H9 (cell line): ENCODE measurements at regions not wholly inside any gene's neighbourhood (a gene's known extent, or its start where the extent isn't known, plus 50 kb on each side); places are given as distances from the start of the nearest gene placed in this dataset.
A peak's percentile ranks its signal among the peaks of the same experiment; 100 is the strongest.

ENCODE experiments used
- DNase-seq: peaks from one replicate; pipeline ENCODE4 v3.0.0-alpha.2; 2017
- H2AFZ ChIP-seq: one replicate; pipeline ENCODE4 v1.6.1; 2013; ENCODE audit warnings: mild to moderate bottlenecking, low read length, control low read depth, moderate library complexity
- H2AK5ac ChIP-seq: 2 replicates; pipeline ENCODE4 v1.6.1; 2013; ENCODE audit warnings: low read length, control low read depth, mixed read lengths; ENCODE audit not compliant: insufficient read length
- H2BK120ac ChIP-seq: one replicate; pipeline ENCODE4 v1.6.1; 2013; ENCODE audit warnings: low read depth, mild to moderate bottlenecking, low read length, control low read depth, inconsistent platforms; ENCODE audit not compliant: poor library complexity, severe bottlenecking
- H2BK12ac ChIP-seq: 2 replicates; pipeline ENCODE4 v1.6.1; 2013; ENCODE audit warnings: low read length, control low read depth, mixed read lengths, low read depth; ENCODE audit not compliant: insufficient read length
- H2BK15ac ChIP-seq: 2 replicates; pipeline ENCODE4 v1.6.1; 2013; ENCODE audit warnings: low read depth, low read length, control low read depth
- H2BK20ac ChIP-seq: one replicate; pipeline ENCODE4 v1.6.1; 2013; ENCODE audit warnings: low read depth, mild to moderate bottlenecking, low read length, control low read depth, inconsistent platforms; ENCODE audit not compliant: poor library complexity, severe bottlenecking
- H2BK5ac ChIP-seq: 2 replicates; pipeline ENCODE4 v1.6.1; 2013; ENCODE audit warnings: low read length, control low read depth, mixed read lengths; ENCODE audit not compliant: insufficient read length
- H3K14ac ChIP-seq: 2 replicates; pipeline ENCODE4 v1.6.1; 2013; ENCODE audit warnings: low read length, control low read depth; ENCODE audit not compliant: insufficient read depth
- H3K18ac ChIP-seq: 2 replicates; pipeline ENCODE4 v1.6.1; 2013; ENCODE audit warnings: low read depth, mild to moderate bottlenecking, mixed read lengths, low read length, control low read depth; ENCODE audit not compliant: insufficient read length
- H3K23ac ChIP-seq: 2 replicates; pipeline ENCODE4 v1.6.1; 2013; ENCODE audit warnings: low read length, control low read depth, mixed read lengths, low read depth; ENCODE audit not compliant: insufficient read length
- H3K23me2 ChIP-seq: 2 replicates; pipeline ENCODE4 v1.6.1; 2013; ENCODE audit warnings: low read depth, mild to moderate bottlenecking, mixed read lengths, low read length, control low read depth; ENCODE audit not compliant: insufficient read length, poor library complexity, severe bottlenecking
- H3K27ac ChIP-seq: 2 replicates; pipeline ENCODE4 v1.5.1; 2013; ENCODE audit warnings: low read length, control low read depth, mixed read lengths, low read depth; ENCODE audit not compliant: insufficient read length
- H3K27me3 ChIP-seq: 2 replicates; pipeline ENCODE4 v1.6.1; 2013; ENCODE audit warnings: low read length, control low read depth, inconsistent platforms; ENCODE audit not compliant: insufficient read depth
- H3K4ac ChIP-seq: 2 replicates; pipeline ENCODE4 v1.6.1; 2013; ENCODE audit warnings: low read depth, mild to moderate bottlenecking, control low read depth, inconsistent platforms, low read length, moderate library complexity
- H3K4me1 ChIP-seq: 2 replicates; pipeline ENCODE4 v1.6.1; 2013; ENCODE audit warnings: low read length, control low read depth, inconsistent platforms; ENCODE audit not compliant: insufficient read depth
- H3K4me2 ChIP-seq: 2 replicates; pipeline ENCODE4 v1.6.1; 2013; ENCODE audit warnings: low read length, control low read depth, mixed read lengths; ENCODE audit not compliant: insufficient read length, insufficient read depth
- H3K56ac ChIP-seq: 2 replicates; pipeline ENCODE4 v1.6.1; 2013; ENCODE audit warnings: low read depth, mild to moderate bottlenecking, mixed read lengths, low read length, control low read depth; ENCODE audit not compliant: insufficient read length
- H3K79me1 ChIP-seq: 2 replicates; pipeline ENCODE4 v1.6.1; 2013; ENCODE audit warnings: low read depth, mild to moderate bottlenecking, moderate library complexity, low read length, control low read depth, inconsistent platforms; ENCODE audit not compliant: insufficient read depth, poor library complexity, severe bottlenecking
- H3K79me2 ChIP-seq: 2 replicates; pipeline ENCODE4 v1.6.1; 2013; ENCODE audit warnings: low read length, control low read depth, inconsistent platforms; ENCODE audit not compliant: insufficient read depth
- H3K9ac ChIP-seq: 2 replicates; pipeline ENCODE4 v1.6.1; 2013; ENCODE audit warnings: low read length, control low read depth, mixed read lengths; ENCODE audit not compliant: insufficient read length; ENCODE audit errors: extremely low read depth
- H3K9me3 ChIP-seq: one replicate; pipeline ENCODE4 v1.6.1; 2013; ENCODE audit warnings: low read depth, low read length, inconsistent platforms; ENCODE audit not compliant: control insufficient read depth
- H3T11ph ChIP-seq: one replicate; pipeline ENCODE4 v1.6.1; 2013; ENCODE audit warnings: mild to moderate bottlenecking, low read length, control low read depth, inconsistent platforms
- H4K20me1 ChIP-seq: one replicate; pipeline ENCODE4 v1.6.1; 2013; ENCODE audit not compliant: control insufficient read depth, insufficient read length, insufficient read depth
- H4K5ac ChIP-seq: 2 replicates; pipeline ENCODE4 v1.6.1; 2013; ENCODE audit warnings: low read depth, mild to moderate bottlenecking, mixed read lengths, low read length, control low read depth; ENCODE audit not compliant: insufficient read length
- H4K8ac ChIP-seq: replicated peaks from 2 replicates; pipeline ENCODE4 v1.6.1; 2013; ENCODE audit warnings: low read length, control low read depth, mixed read lengths, low read depth; ENCODE audit not compliant: insufficient read length
- H4K91ac ChIP-seq: 2 replicates; pipeline ENCODE4 v1.6.1; 2013; ENCODE audit warnings: low read depth, mild to moderate bottlenecking, moderate library complexity, mixed read lengths, low read length, control low read depth; ENCODE audit not compliant: insufficient read length
- H3K27ac Mint-ChIP-seq, 3 experiments: 2 replicates in 2 of 3; 3 replicates in 1 of 3; pipeline ENCODE4 v1.8.0; 2020 to 2021; ENCODE audit warnings: mixed read lengths in 3 of 3, mild to moderate bottlenecking in 1 of 3, moderate library complexity in 1 of 3
- H3K27me3 Mint-ChIP-seq: 2 replicates; pipeline ENCODE4 v1.8.0; 2021; ENCODE audit warnings: low read depth, mild to moderate bottlenecking, moderate library complexity, mixed read lengths
- H3K36me3 Mint-ChIP-seq, 3 experiments: 2 replicates in 2 of 3; 3 replicates in 1 of 3; pipeline ENCODE4 v1.8.0; 2020 to 2021; ENCODE audit warnings: low read depth in 3 of 3, mixed read lengths in 3 of 3; ENCODE audit not compliant: insufficient read depth in 1 of 3
- H3K4me1 Mint-ChIP-seq, 2 experiments: 2 replicates each; pipeline ENCODE4 v1.8.0; 2020; ENCODE audit warnings: mixed read lengths in 2 of 2
- H3K4me3 Mint-ChIP-seq, 2 experiments: 2 replicates in 1 of 2; 3 replicates in 1 of 2; pipeline ENCODE4 v1.8.0; 2020 to 2021; ENCODE audit warnings: mild to moderate bottlenecking in 2 of 2, mixed read lengths in 2 of 2, moderate library complexity in 1 of 2
- H3K9me3 Mint-ChIP-seq, 2 experiments: 2 replicates in 1 of 2; 3 replicates in 1 of 2; pipeline ENCODE4 v1.8.0; 2020; ENCODE audit warnings: mild to moderate bottlenecking in 2 of 2, mixed read lengths in 2 of 2, moderate library complexity in 1 of 2
- WGBS: extraction: QIAGEN DNeasy Blood & Tissue Kit; methylation state at CpG from one replicate; pipeline ENCODE4 v1.1.7; 2013; ENCODE audit warnings: missing lambda C conversion rate, low lambda C conversion rate, mixed read lengths; ENCODE audit not compliant: insufficient read length; ENCODE audit errors: extremely low coverage; 5-methylcytosine and 5-hydroxymethylcytosine counted together
- TF ChIP-seq, protein P1 (sequence below): fragments of 200-600 bp; sonication (generic); conservative IDR thresholded peaks from 3 replicates; pipeline ENCODE4 v1.8.0; 2021; ENCODE audit warnings: antibody characterized with exemption, mild to moderate bottlenecking

DNA sequence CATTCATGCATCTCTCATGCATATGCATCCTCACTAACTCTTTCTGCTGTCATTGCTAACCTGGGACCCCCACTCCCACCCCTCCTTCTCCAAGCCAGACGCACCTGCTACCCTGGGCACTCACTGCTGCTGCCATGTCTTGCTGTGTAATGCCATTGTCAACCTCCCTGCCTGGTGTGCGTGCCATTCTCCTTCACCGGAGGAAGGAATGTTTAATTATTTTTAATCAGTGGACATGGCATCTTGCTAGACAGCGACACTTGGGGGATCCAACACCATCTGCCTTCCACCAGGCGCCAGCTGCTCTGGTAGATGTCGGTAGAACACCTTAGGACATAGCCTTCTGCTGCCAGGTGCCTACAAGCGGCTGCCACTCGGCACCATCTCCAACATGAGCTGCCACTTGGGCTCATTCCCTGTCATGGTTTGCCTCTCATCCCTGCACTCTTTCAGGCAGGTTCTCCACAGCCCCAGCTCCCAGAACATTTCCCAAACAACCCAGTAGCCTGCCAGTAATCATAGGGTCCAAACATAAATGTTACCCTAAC lies 306.9 kb downstream of the TTLL7 start:
- Mint-ChIP-seq H3K4me3 (peak overlapping the region; percentile 55 to 75), H3K36me3 (peaks cover 11 to 21% (median 16%) of the 10 kb centered on the region in 3 experiments; a peak in 6 of 7 replicates), H3K27ac (peak overlapping the region; percentile 93 to 99 (median 99)), H3K27me3 (peaks cover 2% of the 10 kb centered on the region), H3K4me1 (peaks cover 64 to 66% of the 10 kb centered on the region in 2 experiments), H3K9me3 (peaks cover 17 to 22% of the 10 kb centered on the region in 2 experiments)
- no peak overlapping the region for H3K18ac ChIP-seq
- H2BK120ac ChIP-seq = no peak overlapping the region
- no peak overlapping the region for H3K23ac ChIP-seq
- H3K56ac ChIP-seq = no peak overlapping the region
- peak overlapping the region; percentile 45 for H3K4me2 ChIP-seq
- H3K4me1 ChIP-seq = peaks cover 17% of the 10 kb centered on the region
- H2BK15ac ChIP-seq = no peak overlapping the region
- no peak overlapping the region for H3T11ph ChIP-seq
- H3K9ac ChIP-seq = no peak overlapping the region
- no peaks in the 10 kb centered on the region for H3K9me3 ChIP-seq
- no peak overlapping the region for H4K8ac ChIP-seq
- no peaks in the 10 kb centered on the region for H3K23me2 ChIP-seq
- H4K91ac ChIP-seq = no peak overlapping the region
- no peaks in the 10 kb centered on the region for H4K20me1 ChIP-seq
- H2AFZ ChIP-seq = no peak overlapping the region
- H3K4ac ChIP-seq = no peak overlapping the region
- no peak overlapping the region for H3K14ac ChIP-seq
- no peak overlapping the region for H2BK20ac ChIP-seq
- no peak overlapping the region for H2BK5ac ChIP-seq
- peak overlapping the region; percentile 75 for H3K27ac ChIP-seq
- no peak for DNase-seq
- no peak overlapping the region for H4K5ac ChIP-seq
- H3K79me1 ChIP-seq = no peaks in the 10 kb centered on the region
- no peak overlapping the region for H2BK12ac ChIP-seq
- H3K79me2 ChIP-seq = no peaks in the 10 kb centered on the region
- WGBS = no CpG with 5 or more reads among the region's 8 CpGs
- no peak overlapping the region for H2AK5ac ChIP-seq
- no peaks in the 10 kb centered on the region for H3K27me3 ChIP-seq
- TF ChIP-seq, protein P1, sequence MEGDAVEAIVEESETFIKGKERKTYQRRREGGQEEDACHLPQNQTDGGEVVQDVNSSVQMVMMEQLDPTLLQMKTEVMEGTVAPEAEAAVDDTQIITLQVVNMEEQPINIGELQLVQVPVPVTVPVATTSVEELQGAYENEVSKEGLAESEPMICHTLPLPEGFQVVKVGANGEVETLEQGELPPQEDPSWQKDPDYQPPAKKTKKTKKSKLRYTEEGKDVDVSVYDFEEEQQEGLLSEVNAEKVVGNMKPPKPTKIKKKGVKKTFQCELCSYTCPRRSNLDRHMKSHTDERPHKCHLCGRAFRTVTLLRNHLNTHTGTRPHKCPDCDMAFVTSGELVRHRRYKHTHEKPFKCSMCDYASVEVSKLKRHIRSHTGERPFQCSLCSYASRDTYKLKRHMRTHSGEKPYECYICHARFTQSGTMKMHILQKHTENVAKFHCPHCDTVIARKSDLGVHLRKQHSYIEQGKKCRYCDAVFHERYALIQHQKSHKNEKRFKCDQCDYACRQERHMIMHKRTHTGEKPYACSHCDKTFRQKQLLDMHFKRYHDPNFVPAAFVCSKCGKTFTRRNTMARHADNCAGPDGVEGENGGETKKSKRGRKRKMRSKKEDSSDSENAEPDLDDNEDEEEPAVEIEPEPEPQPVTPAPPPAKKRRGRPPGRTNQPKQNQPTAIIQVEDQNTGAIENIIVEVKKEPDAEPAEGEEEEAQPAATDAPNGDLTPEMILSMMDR = no peak
